WTC11 (cell line): ENCODE measurements at regions not wholly inside any gene's neighbourhood (a gene's known extent, or its start where the extent isn't known, plus 50 kb on each side); places are given as distances from the start of the nearest gene placed in this dataset.
"Not testable (repeated sequence)": the region's sequence is repeated elsewhere in the genome, so short reads cannot be mapped to it uniquely, and the experiment has no call there.

Experiments used
- ATAC-seq: fragments of 200-7000 bp; cut with Tn5 transposase; 2 replicates; pipeline ENCODE4 v1.10.0; 2021; ENCODE audit warnings: mild to moderate bottlenecking, moderate library complexity
- CTCF ChIA-PET: fragments of 300-600 bp; sonication (Branson Sonifier 250); formaldehyde crosslinking; loops from one replicate; lab custom pipeline; 2021; ENCODE audit warnings: antibody characterized with exemption; lab: Charles Lee
- POLR2A ChIA-PET: fragments of 350-600 bp; sonication (Branson Sonifier 250); formaldehyde crosslinking; loops from one replicate; lab custom pipeline; 2021; ENCODE audit warnings: antibody characterized with exemption; lab: Charles Lee
- DNase-seq: peaks from one replicate; pipeline ENCODE4 v3.0.0; 2021; ENCODE audit warnings: low spot score
- H3K27ac Mint-ChIP-seq: 2 replicates; pipeline ENCODE4 v1.8.0; 2021; ENCODE audit warnings: mixed read lengths
- H3K27me3 Mint-ChIP-seq: 2 replicates; pipeline ENCODE4 v1.8.0; 2021; ENCODE audit warnings: low read depth, mild to moderate bottlenecking, moderate library complexity, mixed read lengths
- H3K36me3 Mint-ChIP-seq: 2 replicates; pipeline ENCODE4 v1.8.0; 2021; ENCODE audit warnings: mixed read lengths
- H3K4me1 Mint-ChIP-seq: 2 replicates; pipeline ENCODE4 v1.8.0; 2022; ENCODE audit warnings: mixed read lengths
- H3K4me3 Mint-ChIP-seq: 2 replicates; pipeline ENCODE4 v1.8.0; 2021; ENCODE audit warnings: mild to moderate bottlenecking, moderate library complexity, mixed read lengths
- H3K9me3 Mint-ChIP-seq: 2 replicates; pipeline ENCODE4 v1.8.0; 2021; ENCODE audit warnings: mixed read lengths
- ATF6 ChIP-seq: sonication (generic); formaldehyde crosslinking; IDR thresholded peaks from 2 replicates; pipeline ENCODE4 v1.8.1; 2023; ENCODE audit warnings: mild to moderate bottlenecking, missing genetic modification reagents
- CREB1 ChIP-seq: sonication (generic); formaldehyde crosslinking; IDR thresholded peaks from 2 replicates; pipeline ENCODE4 v1.8.0; 2023; ENCODE audit warnings: mild to moderate bottlenecking, missing genetic modification reagents
- CREM ChIP-seq: sonication (generic); formaldehyde crosslinking; IDR thresholded peaks from 2 replicates; pipeline ENCODE4 v1.8.1; 2022; ENCODE audit warnings: mild to moderate bottlenecking, missing genetic modification reagents, moderate library complexity
- FOXK1 ChIP-seq: sonication (generic); formaldehyde crosslinking; IDR thresholded peaks from 2 replicates; pipeline ENCODE4 v1.8.0; 2022; ENCODE audit warnings: mild to moderate bottlenecking, moderate library complexity, missing genetic modification reagents
- HMGXB4 ChIP-seq: sonication (generic); formaldehyde crosslinking; IDR thresholded peaks from 2 replicates; pipeline ENCODE4 v1.8.1; 2023; ENCODE audit warnings: mild to moderate bottlenecking, moderate library complexity, missing genetic modification reagents
- MAX ChIP-seq: sonication (generic); formaldehyde crosslinking; IDR thresholded peaks from 2 replicates; pipeline ENCODE4 v1.8.0; 2022; ENCODE audit warnings: mild to moderate bottlenecking, missing genetic modification reagents
- NR3C1 ChIP-seq: sonication (generic); formaldehyde crosslinking; conservative IDR thresholded peaks from 2 replicates; pipeline ENCODE4 v1.8.1; 2023; ENCODE audit warnings: low read depth, mild to moderate bottlenecking, missing genetic modification reagents
- OVOL2 ChIP-seq: fragments of 250-450 bp; sonication (Bioruptor Pico); IDR thresholded peaks from 2 replicates; pipeline ENCODE4 v1.9.0; 2021; ENCODE audit warnings: mild to moderate bottlenecking, borderline replicate concordance
- ZNF219 ChIP-seq: sonication (generic); formaldehyde crosslinking; IDR thresholded peaks from 2 replicates; pipeline ENCODE4 v1.8.0; 2023; ENCODE audit warnings: missing genetic modification reagents, mild to moderate bottlenecking, borderline replicate concordance
- ZNF423 ChIP-seq: fragments of 250-450 bp; sonication (Bioruptor Pico); IDR thresholded peaks from 2 replicates; pipeline ENCODE4 v2.1.2; 2022; ENCODE audit warnings: mild to moderate bottlenecking, moderate library complexity
- ZNF532 ChIP-seq: fragments of 250-450 bp; sonication (Bioruptor Pico); IDR thresholded peaks from 2 replicates; pipeline ENCODE4 v1.9.0; 2021; ENCODE audit warnings: mild to moderate bottlenecking, borderline replicate concordance
- TF ChIP-seq, protein P1 (sequence below): sonication (generic); formaldehyde crosslinking; conservative IDR thresholded peaks from 2 replicates; pipeline ENCODE4 v1.8.1; 2022; ENCODE audit warnings: mild to moderate bottlenecking, missing genetic modification reagents
- TF ChIP-seq, protein P2 (sequence below): fragments of 250-450 bp; sonication (Bioruptor Pico); IDR thresholded peaks from 2 replicates; pipeline ENCODE4 v1.9.0; 2021; ENCODE audit warnings: moderate library complexity, mild to moderate bottlenecking, inconsistent platforms, borderline replicate concordance

DNA sequence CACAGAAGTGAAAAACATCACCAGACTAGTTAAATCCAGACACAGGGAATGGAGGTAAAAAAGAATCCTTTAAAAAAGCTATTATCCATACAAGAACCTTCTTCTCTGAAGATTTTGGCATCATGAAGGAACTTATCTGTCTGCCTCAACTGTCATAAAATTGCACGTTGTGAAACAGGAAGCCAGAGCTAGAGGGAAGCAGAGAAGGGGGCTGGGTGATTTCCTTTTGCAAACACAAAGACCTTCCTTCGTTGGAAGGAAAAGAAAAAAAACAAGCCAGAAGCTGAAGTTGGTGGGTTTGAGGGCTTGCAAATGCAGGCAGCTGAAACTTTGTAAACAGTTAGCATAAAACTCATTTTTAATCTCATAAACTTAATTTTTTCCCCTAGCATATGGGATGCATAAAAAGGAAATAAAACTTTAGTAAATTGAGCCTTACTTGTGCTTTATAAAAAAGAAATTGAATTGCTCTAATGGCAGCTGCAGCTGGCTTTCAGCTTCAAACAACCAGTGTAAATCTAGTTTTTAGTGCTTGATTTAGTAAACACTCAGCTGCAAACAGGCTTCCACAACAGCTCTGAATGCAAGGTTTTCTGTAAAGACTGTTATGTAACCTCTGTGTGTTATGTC is 101.6 kb downstream of the OTUD1 start (continued):
- TF ChIP-seq ZNF532 (CRISPR knock-in tag) (no peak), ZNF219 (no peak)
- TF ChIP-seq, protein P1, sequence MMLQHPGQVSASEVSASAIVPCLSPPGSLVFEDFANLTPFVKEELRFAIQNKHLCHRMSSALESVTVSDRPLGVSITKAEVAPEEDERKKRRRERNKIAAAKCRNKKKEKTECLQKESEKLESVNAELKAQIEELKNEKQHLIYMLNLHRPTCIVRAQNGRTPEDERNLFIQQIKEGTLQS (CRISPR knock-in tag), result no peak

- no peaks in the 10 kb centered on the region for H3K36me3 Mint-ChIP-seq
- ChIA-PET CTCF (no interaction called here), POLR2A (no interaction called here)
- H3K4me1 Mint-ChIP-seq, result peaks cover 11% of the 10 kb centered on the region
- no peak for ATAC-seq
- H3K9me3 Mint-ChIP-seq, result peaks cover 18% of the 10 kb centered on the region
- TF ChIP-seq OVOL2 (no peak), FOXK1 (CRISPR knock-in tag) (no peak), ATF6 (CRISPR knock-in tag) (no peak), MAX (CRISPR knock-in tag) (no peak), ZNF423 (CRISPR knock-in tag) (no peak), CREM (CRISPR knock-in tag) (no peak), NR3C1 (no peak), HMGXB4 (CRISPR knock-in tag) (no peak), CREB1 (CRISPR knock-in tag) (no peak)
- TF ChIP-seq, protein P2, sequence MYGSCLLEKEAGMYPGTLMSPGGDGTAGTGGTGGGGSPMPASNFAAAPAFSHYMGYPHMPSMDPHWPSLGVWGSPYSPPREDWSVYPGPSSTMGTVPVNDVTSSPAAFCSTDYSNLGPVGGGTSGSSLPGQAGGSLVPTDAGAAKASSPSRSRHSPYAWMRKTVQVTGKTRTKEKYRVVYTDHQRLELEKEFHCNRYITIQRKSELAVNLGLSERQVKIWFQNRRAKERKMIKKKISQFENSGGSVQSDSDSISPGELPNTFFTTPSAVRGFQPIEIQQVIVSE, result no peak
- H3K27me3 Mint-ChIP-seq, result no peaks in the 10 kb centered on the region
- no peak overlapping the region for H3K4me3 Mint-ChIP-seq
- DNase-seq, result no peak
- no peak overlapping the region for H3K27ac Mint-ChIP-seq
Observed at GRCh38 chr10:23543691-23544380, 105.0 kb downstream of the OTUD1 start.

DNA sequence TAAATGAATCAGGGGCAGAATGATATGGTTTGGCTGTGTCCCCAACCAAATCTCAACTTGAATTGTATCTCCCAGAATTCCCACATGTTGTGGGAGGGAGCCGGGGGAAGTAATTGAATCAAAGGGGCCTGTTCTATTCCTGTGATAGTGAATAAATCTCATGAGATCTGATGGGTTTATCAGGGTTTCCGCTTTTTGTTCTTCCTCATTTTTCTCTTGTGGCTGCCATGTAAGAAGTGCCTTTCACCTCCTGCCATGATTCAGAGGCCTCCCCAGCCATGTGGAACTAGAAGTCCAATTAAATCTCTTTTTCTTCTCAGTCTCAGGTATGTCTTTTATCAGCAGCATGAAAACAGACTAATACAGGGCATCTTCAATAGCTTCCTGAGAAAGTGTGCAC is 107.0 kb downstream of the OTUD1 start:
- peaks cover 20% of the 10 kb centered on the region for H3K9me3 Mint-ChIP-seq
- H3K4me3 Mint-ChIP-seq, H3K36me3 Mint-ChIP-seq, H3K4me1 Mint-ChIP-seq, DNase-seq, ATAC-seq, POLR2A ChIA-PET, H3K27ac Mint-ChIP-seq, H3K27me3 Mint-ChIP-seq, CTCF ChIA-PET: not testable (repeated sequence)
